ENCODE measurements at regions not wholly inside any gene's neighbourhood (a gene's known extent, or its start where the extent isn't known, plus 50 kb on each side); places are given as distances from the start of the nearest gene placed in this dataset.

- DNase-seq (ENCODE audit: low read depth): no peak
Observed at GRCh38 chr21:20649231-20649630, 349.0 kb upstream of the NCAM2 start.

GRCh38 chr21:20652846-20653245, 345.4 kb upstream of the NCAM2 start:
- DNase-seq (ENCODE audit: low read depth): no peak

GRCh38 chr21:20661246-20661645, 337.0 kb upstream of the NCAM2 start:
- no peak for DNase-seq (ENCODE audit: low read depth)

GRCh38 chr21:20661745-20662422, 336.3 kb upstream of the NCAM2 start:
- DNase-seq (ENCODE audit: low read depth): no peak

- no peak for DNase-seq (ENCODE audit: low read depth)
Observed at GRCh38 chr21:20662514-20662913, 335.7 kb upstream of the NCAM2 start.

- no peak for DNase-seq (ENCODE audit: low read depth)
Observed at GRCh38 chr21:20667931-20668330, 330.3 kb upstream of the NCAM2 start.

GRCh38 chr21:20685475-20685874, 312.7 kb upstream of the NCAM2 start:
- no peak for DNase-seq (ENCODE audit: low read depth)

- no peak for DNase-seq (ENCODE audit: low read depth)
Observed at GRCh38 chr21:20698585-20698984, 299.6 kb upstream of the NCAM2 start.

- DNase-seq (ENCODE audit: low read depth): no peak
Observed at GRCh38 chr21:20701235-20701634, 297.0 kb upstream of the NCAM2 start.

GRCh38 chr21:20703112-20703767, 295.0 kb upstream of the NCAM2 start:
- DNase-seq (ENCODE audit: low read depth): no peak

- no peak for DNase-seq (ENCODE audit: low read depth)
Observed at GRCh38 chr21:20720623-20721022, 277.6 kb upstream of the NCAM2 start.

GRCh38 chr21:20721151-20721550, 277.1 kb upstream of the NCAM2 start:
- DNase-seq (ENCODE audit: low read depth): no peak

- DNase-seq (ENCODE audit: low read depth): no peak
Observed at GRCh38 chr21:20728691-20729090, 269.5 kb upstream of the NCAM2 start.

- no peak for DNase-seq (ENCODE audit: low read depth)
Observed at GRCh38 chr21:20729376-20729775, 268.8 kb upstream of the NCAM2 start.

- DNase-seq (ENCODE audit: low read depth): no peak
Observed at GRCh38 chr21:20730441-20730840, 267.8 kb upstream of the NCAM2 start.

- no peak for DNase-seq (ENCODE audit: low read depth)
Observed at GRCh38 chr21:20735257-20735656, 263.0 kb upstream of the NCAM2 start.

- no peak for DNase-seq (ENCODE audit: low read depth)
Observed at GRCh38 chr21:20737227-20737913, 260.8 kb upstream of the NCAM2 start.

- no peak for DNase-seq (ENCODE audit: low read depth)
Observed at GRCh38 chr21:20739421-20739820, 258.8 kb upstream of the NCAM2 start.

- no peak for DNase-seq (ENCODE audit: low read depth)
Observed at GRCh38 chr21:20741445-20741844, 256.8 kb upstream of the NCAM2 start.

GRCh38 chr21:20760221-20760620, 238.0 kb upstream of the NCAM2 start:
- DNase-seq (ENCODE audit: low read depth): no peak

- DNase-seq (ENCODE audit: low read depth): no peak
Observed at GRCh38 chr21:20774737-20775136, 223.5 kb upstream of the NCAM2 start.

- no peak for DNase-seq (ENCODE audit: low read depth)
Observed at GRCh38 chr21:20779321-20779720, 218.9 kb upstream of the NCAM2 start.

GRCh38 chr21:20783611-20784010, 214.6 kb upstream of the NCAM2 start:
- no peak for DNase-seq (ENCODE audit: low read depth)
